NCI-H748 (cell line): ENCODE measurements at regions not wholly inside any gene's neighbourhood (a gene's known extent, or its start where the extent isn't known, plus 50 kb on each side); places are given as distances from the start of the nearest gene placed in this dataset.

ENCODE experiments used
- DNase-seq: peaks from one replicate; lab custom pipeline; 2025; ENCODE audit not compliant: unreplicated experiment; lab: John Stamatoyannopoulos, UW

DNA sequence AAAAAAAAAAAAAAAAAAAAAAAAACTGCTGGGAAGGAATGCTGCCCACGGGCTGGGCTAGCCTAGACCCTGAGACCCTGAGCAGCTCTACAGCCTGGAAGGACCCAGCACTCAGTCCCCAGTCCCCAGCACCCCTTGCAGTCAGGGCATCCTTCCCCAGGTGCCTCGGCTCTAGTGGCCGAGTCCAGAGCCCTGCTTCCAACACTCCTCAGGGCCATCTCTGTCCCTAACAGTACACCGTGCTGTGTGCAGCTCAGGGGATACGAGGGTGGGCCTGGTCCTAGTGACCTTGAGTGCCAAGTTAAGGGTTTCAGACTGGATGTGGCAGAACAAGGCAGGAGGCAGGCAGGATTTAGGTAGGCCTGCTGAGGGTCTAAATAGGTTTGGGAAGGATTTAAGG lies 50.2 kb upstream of the LRP8 start:
- no peak for DNase-seq

- no peak for DNase-seq
Observed at GRCh38 chr1:53378932-53379661, 51.2 kb upstream of the LRP8 start.

DNA sequence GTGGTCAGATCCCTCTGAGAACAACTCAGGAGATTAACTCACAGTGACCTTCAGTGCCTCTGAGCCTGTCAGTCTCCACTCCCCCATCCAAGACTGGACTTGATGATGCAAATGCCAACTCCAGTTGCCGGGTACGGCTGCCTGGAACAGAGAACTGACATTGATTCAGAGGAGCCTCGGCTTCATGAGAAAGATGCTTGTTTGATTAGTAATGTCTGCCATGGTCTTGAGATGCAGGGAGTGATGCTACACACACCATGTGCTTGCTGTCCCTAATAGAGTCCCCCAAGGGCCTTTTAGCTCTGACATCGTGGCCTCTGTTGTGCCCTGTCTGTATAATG lies 51.8 kb upstream of the LRP8 start:
- DNase-seq, result no peak

GRCh38 chr1:53380296-53380695 lies 52.4 kb upstream of the LRP8 start:
- DNase-seq, result no peak

DNA sequence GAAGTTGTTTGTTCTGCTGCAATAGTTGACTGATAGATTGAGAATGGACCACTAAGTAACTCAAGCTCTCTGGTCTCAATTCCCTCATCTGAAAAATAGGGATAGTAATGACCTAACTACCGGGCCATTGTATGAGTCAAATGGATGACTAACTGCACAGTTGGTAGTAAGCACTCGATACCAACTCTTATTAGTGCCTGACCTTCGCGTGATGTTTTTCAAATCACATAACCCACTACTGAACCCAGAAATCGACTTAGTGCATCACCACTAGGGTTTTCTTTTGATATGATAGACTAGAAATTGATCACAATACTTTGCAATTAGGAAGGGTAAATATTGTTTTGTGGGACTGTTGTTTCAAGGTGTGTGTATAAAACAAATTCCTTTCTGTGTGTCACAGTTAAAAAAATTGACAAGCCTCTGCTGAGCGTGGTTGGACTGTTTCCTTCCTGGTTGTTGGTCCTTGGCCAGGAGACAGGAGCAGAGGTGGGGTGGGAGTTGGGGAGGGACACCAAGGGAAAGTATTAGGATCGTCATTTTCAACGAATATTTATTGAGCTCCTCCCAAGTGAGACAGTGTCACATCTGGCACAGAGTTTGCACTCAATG lies 54.0 kb upstream of the LRP8 start:
- DNase-seq, result no peak

GRCh38 chr1:53383136-53383870 lies 55.4 kb upstream of the LRP8 start:
- no peak for DNase-seq

DNA sequence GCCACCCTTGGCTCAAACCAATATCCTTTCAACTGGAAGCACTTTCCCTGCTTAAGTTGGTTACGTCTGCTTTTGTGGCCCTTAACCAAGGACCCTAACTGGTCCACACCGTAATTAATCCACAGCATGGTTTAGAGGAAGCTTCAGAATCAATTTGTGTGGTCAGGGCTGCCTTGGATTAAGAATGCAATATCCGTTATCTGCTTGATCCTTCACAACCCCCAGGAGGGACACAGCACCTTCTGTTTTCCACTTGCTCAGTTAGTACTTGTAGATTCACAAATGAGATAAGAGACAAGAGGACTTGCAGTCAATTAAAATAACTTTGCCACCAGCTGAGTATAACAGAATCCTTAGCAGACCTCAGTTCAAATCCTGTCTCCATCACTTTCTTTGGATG lies 56.9 kb upstream of the LRP8 start:
- no peak for DNase-seq

- DNase-seq, result no peak
Observed at GRCh38 chr1:53385276-53386225, 57.7 kb upstream of the LRP8 start.

DNA sequence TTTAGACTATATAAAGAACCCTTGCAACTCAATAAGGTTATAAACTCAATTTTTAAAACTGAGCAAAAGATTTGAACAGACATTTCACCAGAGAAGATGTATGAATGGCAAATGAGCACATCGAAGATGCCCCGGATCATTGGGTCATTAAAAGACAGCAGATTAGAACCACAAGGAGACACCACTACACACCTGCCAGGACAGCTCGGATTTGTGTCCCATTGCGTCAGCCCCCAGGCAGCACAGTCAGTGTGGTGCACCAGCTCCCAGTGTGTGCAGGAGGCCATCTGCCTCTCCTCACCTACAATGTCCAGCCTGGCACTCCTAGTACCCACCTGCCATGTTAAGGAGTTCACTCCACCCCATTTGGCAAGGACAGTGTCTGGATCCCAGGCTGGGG lies 61.1 kb upstream of the LRP8 start:
- DNase-seq, result no peak

DNA sequence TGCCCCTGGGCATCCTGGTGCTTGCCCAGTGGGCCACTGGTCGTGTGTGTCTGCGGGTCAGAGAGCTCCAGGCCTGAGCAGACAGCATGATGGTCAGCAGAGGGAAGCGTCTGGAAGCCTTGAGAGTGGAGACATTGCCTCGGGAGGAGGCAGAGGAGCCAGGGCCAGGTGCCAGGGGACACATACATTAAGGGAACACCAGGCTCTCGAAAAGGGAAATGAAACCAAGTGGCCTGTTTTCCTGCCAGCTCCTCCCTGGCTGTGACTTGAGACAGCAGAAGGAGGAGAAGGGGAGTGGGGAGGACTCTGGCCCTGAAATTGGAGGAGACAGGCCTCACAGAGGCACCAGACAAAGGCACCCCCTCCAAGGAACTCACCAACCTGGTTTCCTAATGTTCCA lies 62.4 kb upstream of the LRP8 start:
- DNase-seq, result no peak

DNA sequence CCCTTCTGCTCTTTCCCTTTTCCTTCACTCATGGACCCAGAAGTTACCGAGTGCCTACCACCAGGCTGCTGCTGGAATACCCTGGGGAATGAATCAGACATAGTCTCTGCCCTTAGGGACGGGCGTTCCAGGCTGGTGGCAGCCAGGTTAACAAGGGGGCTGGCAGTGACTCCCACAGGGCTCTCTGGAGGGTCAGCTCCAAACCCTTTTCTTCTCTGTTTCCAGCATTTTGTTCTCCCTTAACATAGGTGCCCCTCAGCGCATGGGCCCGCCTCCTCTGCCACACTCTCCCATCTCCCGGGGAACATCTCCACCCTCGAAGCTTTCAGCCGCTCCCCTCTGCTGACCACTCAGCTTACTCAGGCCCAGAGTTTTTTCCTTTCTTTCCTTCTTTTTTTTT lies 62.9 kb upstream of the LRP8 start:
- no peak for DNase-seq

GRCh38 chr1:53391296-53391695 lies 63.4 kb upstream of the LRP8 start:
- no peak for DNase-seq

GRCh38 chr1:53391982-53392381 lies 64.1 kb upstream of the LRP8 start:
- no peak for DNase-seq

- no peak for DNase-seq
Observed at GRCh38 chr1:53392460-53392859, 64.6 kb upstream of the LRP8 start.

DNA sequence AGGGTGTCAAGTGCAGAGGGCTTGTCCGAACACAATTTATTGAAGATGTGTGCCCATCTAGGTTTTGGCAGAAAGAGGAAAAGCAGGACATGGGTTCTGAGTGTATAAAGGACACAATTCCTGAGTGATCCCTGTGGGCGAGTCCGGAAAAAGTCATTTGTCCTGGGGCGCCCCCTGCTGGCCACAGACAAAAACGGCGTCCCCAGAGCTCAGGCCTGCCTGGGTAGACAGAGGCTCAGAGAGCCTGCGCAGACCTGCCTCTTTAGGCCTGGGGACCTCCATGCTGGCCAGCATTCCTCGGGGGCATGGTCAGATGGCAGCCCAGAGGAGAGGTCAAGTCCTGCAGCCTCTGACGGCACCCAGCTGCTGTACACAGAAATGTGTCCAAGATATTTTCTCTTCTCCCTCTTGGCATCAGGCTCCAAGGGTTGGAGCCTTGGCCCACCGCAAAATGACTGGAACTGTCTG lies 65.5 kb upstream of the LRP8 start:
- DNase-seq, result peak; percentile 60

DNA sequence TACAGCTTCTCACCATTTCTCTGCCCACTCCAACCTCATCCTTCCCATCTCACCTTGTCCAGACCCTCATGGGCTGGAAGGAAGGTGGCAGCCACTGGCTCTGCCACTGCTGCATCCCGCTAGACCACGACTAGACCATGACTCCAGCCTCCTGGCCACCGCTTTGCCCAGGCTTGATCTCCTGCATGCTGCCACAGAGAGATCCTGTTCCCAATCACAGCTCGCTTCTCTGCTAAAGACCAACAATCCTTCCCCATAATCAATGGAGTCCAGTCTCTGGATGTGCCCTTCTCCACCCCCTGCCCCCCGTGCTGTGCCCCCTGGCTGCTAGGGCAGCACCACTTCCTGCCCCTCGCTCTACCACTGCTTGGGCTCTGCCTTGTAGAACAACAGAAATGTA lies 64.9 kb upstream of the DMRTB1 start:
- DNase-seq, result no peak

DNA sequence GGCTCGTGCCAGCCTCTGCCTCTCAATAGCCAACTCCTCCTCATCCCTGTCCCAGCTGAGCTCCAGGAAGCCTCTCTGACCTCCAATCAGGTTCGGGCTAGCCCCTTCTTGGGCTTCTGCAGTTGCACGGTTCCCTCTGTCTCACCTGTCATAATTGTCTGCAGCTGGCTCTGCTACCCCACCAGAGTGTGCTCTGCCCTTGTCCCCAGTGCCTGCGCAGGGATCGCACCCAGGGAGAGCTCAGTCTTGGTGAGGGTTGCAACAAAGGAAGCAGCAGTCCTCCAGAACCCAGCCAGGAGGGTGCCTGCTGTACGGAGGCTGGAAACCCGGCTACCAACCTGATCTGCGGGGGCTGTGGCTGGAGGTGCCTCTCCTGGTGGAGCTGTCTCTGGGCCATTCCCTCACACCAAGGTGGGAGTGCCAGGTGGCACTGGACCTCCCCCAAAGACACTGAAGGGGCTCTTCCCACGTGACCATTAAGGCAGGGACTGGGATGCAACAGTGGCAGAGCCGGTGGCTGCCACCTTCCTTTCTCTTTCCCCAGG lies 63.5 kb upstream of the DMRTB1 start:
- DNase-seq, result peak; percentile 38

- DNase-seq, result no peak
Observed at GRCh38 chr1:53396573-53397268, 62.5 kb upstream of the DMRTB1 start.

DNA sequence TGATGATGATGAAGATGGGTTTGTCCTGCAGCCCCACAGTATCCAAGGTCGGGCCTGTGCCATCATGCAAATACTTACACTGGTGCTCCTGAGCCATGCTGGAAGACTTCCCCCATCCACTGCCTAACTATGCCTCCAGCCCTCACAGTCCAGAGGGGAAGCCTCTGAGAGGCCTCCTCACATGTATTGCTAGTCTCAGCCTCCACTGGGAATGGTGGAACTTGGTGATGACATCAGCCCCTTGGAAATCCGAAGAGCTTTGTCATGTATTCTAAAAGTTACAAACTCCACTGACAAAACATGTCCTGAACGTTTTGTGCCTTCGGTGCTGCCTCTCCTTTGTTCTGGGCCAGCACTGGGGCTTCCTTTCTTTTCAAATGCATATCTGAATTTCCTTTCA lies 61.1 kb upstream of the DMRTB1 start:
- DNase-seq, result no peak
